ENCODE measurements at regions not wholly inside any gene's neighbourhood (a gene's known extent, or its start where the extent isn't known, plus 50 kb on each side); places are given as distances from the start of the nearest gene placed in this dataset.

- Histone ChIP-seq H3K36me3 (replicated peaks in 1 of 2; ENCODE audit: insufficient read depth in 1 of 2, low read depth in 2 of 2) (no peaks in the 10 kb centered on the region), H3K27ac (no peak overlapping the region), H3K4me1 (no peaks in the 10 kb centered on the region), H3K27me3 (no peaks in the 10 kb centered on the region), H3K9me3 (peaks cover 0 to 12% (median 0%) of the 10 kb centered on the region in 3 donors), H3K4me3 (no peak overlapping the region)
- 46 to 58% methylated on average over 1 of the region's 1 CpG for WGBS, 2 donors
- no peak for DNase-seq
- TF ChIP-seq CTCF (IDR thresholded peaks at IDR 0.05) (no peak), POLR2A (IDR thresholded peaks at IDR 0.05) (no peak)
- no peak for ATAC-seq
- intact Hi-C loops (cut with DNase I), result no loop called here
Measured at GRCh38 chr5:110932755-110933488, 138.6 kb upstream of the TSLP start.

- Histone ChIP-seq H3K4me1 (no peaks in the 10 kb centered on the region), H3K27ac (no peak overlapping the region), H3K27me3 (no peaks in the 10 kb centered on the region), H3K36me3 (replicated peaks in 1 of 2; ENCODE audit: insufficient read depth in 1 of 2, low read depth in 2 of 2) (no peaks in the 10 kb centered on the region), H3K4me3 (no peak overlapping the region), H3K9me3 (no peaks in the 10 kb centered on the region)
- no peak for TF ChIP-seq POLR2A (IDR thresholded peaks at IDR 0.05)
- TF ChIP-seq CTCF (IDR thresholded peaks at IDR 0.05), result no peak
- ATAC-seq (no peak), DNase-seq (no peak)
- intact Hi-C loops (cut with DNase I), result no loop called here
- WGBS, 2 donors, result 65 to 73% methylated on average over 6 of the region's 6 CpGs
Measured at GRCh38 chr5:110940136-110940535, 131.4 kb upstream of the TSLP start.

GRCh38 chr5:110945874-110946436, 125.6 kb upstream of the TSLP start:
- H3K9me3 ChIP-seq, result no peaks in the 10 kb centered on the region
- H3K27me3 ChIP-seq, result no peaks in the 10 kb centered on the region
- H3K36me3 ChIP-seq (replicated peaks in 1 of 2; ENCODE audit: insufficient read depth in 1 of 2, low read depth in 2 of 2), result no peaks in the 10 kb centered on the region
- intact Hi-C loops (cut with DNase I), result no loop called here
- DNase-seq (no peak), ATAC-seq (no peak)
- 46 to 49% methylated on average over 3 of the region's 3 CpGs for WGBS, 2 donors
- no peak overlapping the region for H3K4me3 ChIP-seq
- H3K27ac ChIP-seq, result no peak overlapping the region
- no peak for TF ChIP-seq POLR2A (IDR thresholded peaks at IDR 0.05)
- no peak for TF ChIP-seq CTCF (IDR thresholded peaks at IDR 0.05)
- no peaks in the 10 kb centered on the region for H3K4me1 ChIP-seq

GRCh38 chr5:110951373-110951791, 120.1 kb upstream of the TSLP start:
- intact Hi-C loops (cut with DNase I), result no loop called here
- no peak for DNase-seq
- H3K4me1 ChIP-seq, result no peaks in the 10 kb centered on the region
- no peak overlapping the region for H3K4me3 ChIP-seq
- no peaks in the 10 kb centered on the region for H3K27me3 ChIP-seq
- TF ChIP-seq CTCF (IDR thresholded peaks at IDR 0.05), result no peak
- no peak for TF ChIP-seq POLR2A (IDR thresholded peaks at IDR 0.05)
- ATAC-seq, result no peak
- no peaks in the 10 kb centered on the region for H3K9me3 ChIP-seq
- H3K27ac ChIP-seq, result no peak overlapping the region
- WGBS, 2 donors, result 49 to 52% methylated on average over 2 of the region's 2 CpGs
- H3K36me3 ChIP-seq (replicated peaks in 1 of 2; ENCODE audit: insufficient read depth in 1 of 2, low read depth in 2 of 2), result no peaks in the 10 kb centered on the region
